Embryonic facial prominence (tissue), 1 donor: ENCODE measurements at regions not wholly inside any gene's neighbourhood (a gene's known extent, or its start where the extent isn't known, plus 50 kb on each side); places are given as distances from the start of the nearest gene placed in this dataset.

ENCODE experiments used
- DNase-seq: peaks from one replicate; pipeline ENCODE4 v3.0.0-alpha.2; 2016; ENCODE audit errors: extremely low spot score

DNA sequence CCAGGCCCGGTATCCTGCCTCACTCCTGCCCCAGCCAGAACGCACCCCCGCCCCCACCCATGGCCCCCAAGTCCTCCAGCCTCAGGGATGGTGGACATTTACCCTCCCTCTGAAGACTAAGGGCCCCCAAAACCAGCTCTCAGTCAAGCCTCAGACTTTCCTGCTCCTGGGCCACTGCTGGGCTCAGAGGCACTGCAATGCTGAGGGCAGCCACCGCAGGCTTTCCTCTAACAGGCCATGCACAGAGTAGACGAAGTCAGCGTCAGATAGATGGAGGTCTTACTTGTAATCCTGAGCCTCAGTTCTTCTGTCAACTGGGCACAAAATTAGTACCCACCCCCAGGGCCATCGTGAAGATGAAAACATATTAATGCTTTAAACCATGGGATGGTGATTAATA lies 92.6 kb downstream of the TTC32 start:
- DNase-seq, result no peak

DNA sequence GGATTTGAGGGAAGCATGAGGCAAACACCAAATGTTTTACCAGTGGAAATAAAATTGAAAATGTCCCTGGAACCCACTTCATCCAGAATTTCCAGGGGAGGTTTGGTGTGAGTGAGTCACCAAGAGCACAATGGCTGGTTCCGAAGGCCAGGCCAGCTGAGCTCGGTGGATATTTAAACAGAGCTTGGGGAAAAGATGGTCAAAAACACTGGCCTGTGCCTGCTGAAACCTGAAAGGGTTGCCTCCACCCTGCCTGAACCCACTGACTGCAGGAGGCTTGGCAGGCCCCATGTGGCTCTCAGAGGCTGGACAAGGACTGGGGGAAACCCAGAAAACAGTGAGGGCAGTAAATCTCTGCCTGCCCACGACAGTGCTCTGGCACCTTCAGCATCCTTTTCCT lies 93.9 kb downstream of the TTC32 start:
- no peak for DNase-seq

DNA sequence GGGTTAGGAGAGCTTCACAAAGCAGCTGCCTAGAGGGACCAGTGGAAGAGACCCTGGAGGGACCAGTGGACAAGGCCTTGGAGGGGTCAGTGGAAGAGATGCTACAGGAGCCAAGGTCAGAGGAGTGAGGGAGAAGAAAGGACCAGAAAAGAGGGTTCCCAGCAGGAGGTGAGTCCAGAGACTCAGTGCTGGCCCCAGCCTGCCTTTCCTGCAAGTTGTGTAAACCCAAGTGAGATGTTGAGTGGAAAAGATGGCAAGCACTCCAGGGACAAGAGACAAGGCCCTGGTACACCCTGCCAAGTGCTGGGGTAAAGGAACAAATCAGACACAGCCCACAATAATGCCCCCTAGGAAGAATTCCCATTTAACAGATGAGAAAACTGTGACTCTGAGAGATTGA lies 94.4 kb downstream of the TTC32 start:
- no peak for DNase-seq

DNA sequence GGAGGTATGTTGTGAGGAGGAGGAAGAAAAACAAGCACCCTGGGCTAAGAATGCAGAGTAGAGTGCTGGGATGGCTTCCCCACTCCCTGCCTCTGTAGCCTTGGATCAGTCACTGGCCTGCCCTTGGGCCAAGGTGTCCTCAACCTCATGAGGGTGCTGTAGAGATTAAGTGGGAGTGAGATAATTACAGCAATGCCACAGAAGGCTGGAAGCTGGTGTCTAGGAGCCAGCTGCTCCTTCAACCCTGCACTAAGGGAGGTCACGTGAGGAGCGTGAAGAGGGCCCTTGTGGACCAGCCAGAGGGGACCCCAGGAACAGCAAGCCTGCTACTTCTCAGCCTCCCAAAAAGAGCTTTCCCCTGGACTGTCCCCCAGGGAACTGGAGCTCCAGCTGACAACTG lies 95.2 kb downstream of the TTC32 start:
- no peak for DNase-seq

DNA sequence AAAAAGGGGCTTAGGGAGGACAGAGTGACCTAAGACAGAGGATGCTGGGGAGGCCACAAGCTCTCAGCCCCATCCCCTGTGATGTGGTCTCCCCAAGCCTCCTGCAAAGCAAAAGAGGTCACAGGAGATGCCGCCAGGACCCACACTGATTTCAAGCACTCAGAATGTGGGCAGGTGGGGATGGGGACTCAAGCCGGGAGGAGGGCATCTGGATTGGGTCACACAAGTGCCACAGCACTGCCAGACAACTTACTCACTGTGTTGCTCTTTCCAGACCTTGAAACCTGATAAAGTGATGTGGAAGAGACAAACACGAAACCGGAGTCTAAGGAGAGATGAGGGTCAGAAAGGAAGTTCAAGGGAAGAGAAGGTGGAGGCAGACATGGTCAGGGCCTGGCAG lies 95.7 kb downstream of the TTC32 start:
- no peak for DNase-seq

DNA sequence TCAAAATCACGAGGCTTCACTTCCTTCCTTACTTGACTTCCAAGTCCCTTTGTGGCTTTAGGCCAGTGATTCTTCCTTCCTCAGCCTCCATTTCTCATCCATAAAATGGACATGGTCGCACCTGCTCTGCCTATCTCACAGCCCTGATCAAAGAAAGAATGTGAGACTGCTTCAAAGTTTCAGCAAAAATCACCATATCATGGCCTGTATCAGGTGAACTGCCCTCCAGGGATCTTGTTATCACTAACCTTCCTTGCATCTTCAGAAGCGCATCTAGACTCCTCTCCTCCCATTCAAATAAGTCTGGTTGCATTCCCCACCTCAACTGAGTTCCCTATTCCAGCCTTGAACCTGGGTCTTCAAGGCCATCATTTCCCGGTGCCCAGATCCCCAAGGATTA lies 96.5 kb downstream of the TTC32 start:
- no peak for DNase-seq

DNA sequence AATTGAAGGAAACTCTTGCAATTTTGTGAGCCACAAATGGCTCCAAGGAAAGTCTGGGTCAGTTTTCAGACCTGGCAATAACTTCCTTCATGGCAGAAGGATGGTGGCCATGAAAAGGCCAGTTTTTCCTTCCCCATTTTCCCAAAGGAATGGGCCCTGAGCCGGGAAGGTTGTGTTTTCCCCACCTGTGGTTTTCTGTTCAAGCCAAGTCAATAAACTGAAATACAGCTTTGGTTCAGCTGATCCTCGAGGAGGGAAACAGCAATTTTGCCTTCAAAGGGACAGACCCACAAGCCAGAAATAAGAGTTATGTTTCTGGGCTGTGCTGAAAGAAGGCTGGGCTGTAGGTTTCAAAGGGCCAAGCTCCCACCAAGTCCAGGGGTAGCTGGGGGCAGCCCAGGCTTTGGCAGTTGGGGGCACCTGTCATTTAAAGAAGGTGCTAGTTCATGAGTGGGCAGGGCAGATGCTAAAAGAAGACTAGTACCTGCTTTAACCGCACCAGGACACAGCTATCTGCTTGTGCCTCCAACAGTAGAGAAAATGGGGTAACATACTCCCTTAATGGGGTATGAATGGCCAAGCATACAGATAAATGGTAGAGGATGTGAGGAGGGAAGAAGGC lies 97.0 kb downstream of the TTC32 start:
- no peak for DNase-seq

DNA sequence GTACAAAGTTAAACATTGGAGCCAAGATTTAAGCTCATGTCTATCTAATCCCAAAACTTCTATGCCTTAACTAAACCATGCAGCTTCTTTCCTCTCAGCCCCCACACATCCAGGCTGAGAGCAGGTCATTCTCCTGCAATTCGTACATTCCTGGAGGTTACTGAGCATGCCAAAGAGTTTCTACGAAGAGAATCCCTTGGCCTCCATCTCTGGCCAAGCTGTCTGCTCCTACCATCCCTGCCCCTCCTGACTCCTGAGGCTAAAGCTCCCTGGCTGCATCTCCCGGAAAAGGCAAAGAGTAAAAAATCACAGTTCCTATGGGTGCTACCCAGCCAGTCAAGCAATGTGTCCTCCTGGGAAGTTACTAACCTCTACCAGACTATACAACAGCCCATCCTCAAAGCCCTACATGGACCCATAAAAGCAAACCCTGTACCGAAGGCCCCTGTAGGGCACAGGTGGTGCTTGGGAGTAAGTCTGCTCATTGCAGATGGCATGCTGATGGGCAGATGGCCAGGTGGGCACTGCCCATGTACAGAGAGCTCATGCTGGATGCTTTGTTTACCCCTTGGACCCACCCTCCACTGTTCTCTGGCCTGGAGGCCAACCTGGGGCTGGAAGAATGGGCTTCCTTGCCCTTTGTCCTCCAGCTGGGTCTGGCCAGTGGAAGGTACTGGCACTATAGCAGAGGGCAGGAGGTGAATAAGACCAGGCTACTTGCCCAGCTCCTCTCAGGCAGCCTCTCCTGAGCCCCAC lies 99.5 kb downstream of the TTC32 start:
- DNase-seq, result no peak

DNA sequence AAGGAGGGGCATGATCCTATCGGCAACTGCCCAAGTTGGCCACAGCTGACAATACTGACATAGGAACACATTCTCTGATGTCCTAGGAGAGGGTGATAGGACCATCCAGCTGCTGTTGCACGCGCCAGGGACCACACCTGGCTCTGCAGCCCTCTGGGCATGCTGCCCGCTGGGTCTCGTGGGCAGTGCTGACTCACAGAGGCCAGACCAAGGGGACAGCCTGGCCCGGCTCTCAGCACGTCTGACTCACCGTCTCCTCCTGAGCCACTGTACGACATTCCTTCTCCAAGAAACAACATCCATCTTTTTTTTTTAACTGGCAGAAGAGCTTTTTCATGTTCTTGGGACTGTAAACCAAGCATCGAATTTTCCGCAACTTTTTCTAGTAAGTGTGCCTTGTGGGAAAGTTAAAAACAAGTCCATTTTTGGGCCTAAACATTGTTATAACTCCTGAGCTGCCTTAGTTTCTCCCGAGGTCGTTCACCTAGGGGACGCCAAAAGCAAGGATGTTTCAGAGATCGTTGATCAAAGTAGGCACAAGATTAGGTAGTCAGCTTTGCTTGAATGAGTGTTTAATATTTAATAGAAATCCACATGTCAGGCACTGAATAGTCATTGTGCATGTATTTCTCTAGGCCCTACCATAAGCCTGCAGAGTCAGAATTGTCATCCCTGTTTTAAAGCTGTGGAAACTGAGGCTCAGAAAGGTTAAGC lies 100.3 kb downstream of the TTC32 start:
- no peak for DNase-seq

DNA sequence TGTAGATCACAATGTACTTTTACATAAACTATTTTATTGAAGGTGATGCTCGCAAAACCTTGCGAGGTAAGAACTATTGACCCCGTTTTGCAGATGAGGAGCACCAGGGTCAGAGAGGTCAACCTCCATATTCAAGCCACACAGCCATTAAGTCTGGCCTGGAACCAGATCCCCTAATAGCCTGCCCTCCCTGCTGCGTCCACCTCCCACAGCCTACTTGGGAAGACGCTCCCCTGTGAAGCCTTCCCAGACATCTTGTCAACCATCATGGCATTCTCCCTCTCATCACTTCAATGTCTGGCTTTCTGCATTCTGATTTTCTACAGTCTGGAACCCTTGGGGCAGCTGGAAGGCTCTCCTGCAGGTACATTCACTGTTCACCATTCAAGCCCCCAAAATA lies 101.0 kb downstream of the TTC32 start:
- DNase-seq, result no peak

DNA sequence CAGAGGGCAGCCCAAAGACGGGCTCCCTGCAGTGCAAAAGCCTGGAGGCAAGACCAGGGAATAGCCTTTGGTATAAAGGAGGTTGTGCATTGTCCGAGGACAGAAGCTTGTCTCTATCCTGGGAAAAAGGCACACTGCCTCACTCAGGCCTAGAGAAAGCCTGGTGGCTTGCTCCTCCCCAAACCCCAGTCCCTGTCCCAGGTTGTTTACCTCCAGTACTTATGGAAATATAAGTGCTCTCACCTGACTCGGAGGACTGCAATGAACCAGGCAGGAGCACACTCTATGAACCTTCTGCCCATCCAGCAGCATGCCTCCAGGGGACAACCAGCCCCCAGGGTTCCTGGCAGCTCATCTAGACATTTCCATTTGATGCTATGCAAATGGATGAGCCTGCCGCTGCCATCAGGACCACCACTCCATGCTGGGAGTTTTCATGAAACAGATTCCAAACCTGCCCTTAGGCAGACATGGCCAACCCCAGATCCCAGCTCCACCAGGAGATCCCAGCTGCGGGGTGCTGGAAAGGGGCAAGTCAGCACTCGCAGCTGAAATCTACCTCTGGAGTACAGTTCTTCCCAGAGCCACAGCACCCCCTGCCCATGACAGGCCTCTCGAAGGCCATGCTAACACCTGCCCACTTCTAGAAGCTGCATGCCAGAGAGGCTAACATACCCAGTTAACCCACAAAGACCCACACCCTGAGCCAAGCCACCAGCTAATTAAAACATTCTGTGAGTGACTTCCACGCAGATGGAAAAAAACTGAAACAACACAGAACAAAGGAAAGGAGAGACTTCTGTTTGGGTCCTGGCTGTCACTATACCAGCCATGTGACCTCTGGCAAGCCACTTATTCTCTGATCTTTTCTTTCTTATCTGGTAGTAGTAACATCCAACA lies 101.7 kb downstream of the TTC32 start:
- DNase-seq, result no peak

DNA sequence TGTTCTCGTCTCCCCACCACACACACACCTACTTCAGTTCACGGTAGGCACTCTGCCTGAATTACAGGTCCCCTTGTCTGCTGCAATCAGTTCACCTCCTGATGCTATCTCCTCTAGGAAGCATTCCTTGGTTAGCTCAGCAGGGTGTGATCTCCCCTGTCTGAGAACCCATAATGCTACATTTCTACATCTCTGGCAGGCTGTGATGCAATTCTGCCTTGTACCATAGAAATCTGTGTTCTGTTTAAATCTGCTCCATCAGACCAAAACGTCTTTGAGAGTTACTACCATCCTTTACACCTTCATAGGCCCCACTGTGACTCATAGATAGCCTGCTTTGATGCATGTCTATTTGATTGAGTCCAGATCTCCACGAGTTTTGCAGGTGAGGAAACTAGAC lies 103.9 kb downstream of the TTC32 start:
- no peak for DNase-seq

DNA sequence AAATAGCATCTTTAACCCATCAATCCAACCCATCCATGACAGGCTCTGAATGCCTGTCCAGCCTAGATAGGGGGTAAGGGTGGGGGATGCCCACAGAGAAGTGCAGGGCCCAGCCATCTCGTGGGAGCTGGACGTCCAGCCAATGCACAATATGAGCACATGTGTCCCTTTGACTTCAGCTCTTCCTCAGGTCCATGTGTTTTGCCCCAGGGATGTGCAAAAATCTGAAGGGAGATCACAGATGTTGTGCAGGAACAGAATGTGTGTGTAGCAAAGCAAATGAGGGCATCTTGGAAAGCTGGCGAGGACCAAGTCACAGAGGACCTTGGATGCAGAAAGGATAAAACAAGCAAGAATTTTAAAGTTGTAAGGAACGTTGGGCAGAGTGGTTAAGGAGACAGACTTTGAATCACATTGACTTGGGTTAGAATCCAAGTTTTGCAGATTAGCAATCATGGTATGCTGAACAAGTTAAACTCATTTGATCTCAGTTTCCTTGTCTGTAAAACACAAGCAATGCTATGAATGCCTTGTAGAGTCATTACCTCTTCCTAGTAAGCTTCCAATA lies 104.5 kb downstream of the TTC32 start:
- DNase-seq, result no peak

DNA sequence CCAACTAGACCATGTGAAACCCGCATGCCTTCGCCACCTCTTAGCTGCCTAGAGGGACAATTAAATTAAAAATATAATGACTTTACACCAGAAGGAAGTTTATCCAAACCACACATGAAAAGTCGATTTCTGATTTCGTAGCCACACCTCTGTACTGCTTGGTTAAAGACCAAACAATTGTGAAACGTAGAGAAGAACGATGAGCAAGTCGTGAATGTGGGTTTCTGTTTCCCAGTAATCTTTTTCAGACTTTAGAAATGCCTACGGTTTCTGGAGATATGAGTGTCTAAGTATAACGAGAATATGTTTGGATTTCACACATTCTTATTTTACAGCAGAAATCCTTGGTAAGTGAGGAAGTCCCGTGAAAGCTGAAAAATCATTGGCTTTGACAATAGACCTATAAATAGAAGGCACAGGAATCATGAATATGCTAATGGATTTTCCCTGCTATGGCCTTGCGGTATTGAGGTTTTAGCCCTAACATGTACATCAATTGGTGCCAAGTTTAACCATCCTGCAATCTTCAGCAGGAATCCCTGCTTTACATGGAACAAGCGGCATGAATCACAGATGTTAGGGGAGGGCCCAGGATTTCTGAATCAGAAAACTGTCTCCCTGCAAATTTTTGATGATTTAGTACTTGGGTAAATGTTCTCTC lies 105.6 kb downstream of the TTC32 start:
- DNase-seq, result peak; percentile 37

DNA sequence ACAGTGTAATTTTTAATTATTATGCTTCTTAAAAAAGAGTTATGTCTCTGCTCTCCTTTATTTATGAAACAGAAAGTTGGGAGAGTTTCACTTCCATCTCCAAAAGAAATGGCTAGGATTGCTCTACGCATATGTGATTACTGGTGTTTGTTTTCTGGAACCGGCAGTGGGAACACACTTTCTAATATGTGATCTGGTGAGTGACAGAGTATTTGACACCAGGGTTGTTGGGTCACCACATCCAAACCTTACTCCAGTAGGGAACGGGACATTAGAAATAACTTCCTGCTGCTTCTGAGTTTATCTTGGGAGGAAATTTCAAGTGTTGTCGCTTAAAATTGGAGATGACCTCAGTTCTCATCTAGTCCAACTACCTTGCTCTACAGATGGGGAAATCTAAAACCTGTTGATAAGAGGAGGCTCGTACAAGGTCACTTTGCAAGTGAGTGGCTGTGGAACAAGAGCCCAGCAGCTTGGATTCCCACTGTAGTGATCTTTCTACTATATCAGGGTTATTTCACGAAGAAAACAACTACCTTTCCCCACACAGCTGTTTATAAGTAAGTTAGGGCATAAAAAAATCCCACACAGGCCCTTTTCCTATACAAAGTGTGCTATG lies 108.5 kb downstream of the TTC32 start:
- DNase-seq, result no peak

DNA sequence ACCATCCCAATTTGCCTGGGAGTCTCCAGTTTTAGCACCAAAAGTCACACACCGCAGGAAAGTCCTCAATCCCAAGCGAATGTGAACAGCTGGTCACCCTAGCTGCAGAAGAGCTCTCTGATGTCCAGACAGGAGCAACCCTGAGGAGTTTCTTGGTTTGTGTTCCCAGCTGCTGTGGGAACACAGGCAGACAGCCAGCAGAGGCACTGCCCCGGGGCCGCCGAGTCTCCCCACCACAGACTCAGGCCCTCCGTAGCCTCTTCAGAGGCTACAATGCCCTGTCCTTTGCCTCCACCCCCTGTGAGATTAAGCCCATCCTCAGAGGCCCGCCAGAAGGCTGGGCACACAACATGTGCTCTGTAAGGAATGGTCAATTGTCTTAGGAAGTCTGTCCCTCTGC lies 111.5 kb downstream of the TTC32 start:
- no peak for DNase-seq

DNA sequence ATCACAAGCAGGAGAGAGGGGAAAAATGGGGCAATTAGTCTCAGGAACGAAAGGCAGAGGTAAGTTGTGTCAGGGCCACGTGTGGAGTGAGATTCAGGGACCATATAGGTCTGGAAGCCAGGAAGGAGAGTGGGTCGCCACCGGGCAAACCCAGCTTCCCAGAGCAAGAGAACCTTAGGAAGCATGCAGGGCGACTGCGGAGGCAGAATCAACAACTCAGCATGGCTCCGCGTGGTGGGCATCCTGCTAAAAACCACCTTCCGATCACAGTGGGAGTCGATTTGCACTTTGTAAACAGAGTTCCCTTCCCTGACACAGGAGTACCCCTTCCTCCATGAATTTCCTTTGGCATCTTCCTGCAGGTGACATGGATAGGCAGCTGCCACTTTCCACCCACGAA lies 114.6 kb downstream of the TTC32 start:
- no peak for DNase-seq

DNA sequence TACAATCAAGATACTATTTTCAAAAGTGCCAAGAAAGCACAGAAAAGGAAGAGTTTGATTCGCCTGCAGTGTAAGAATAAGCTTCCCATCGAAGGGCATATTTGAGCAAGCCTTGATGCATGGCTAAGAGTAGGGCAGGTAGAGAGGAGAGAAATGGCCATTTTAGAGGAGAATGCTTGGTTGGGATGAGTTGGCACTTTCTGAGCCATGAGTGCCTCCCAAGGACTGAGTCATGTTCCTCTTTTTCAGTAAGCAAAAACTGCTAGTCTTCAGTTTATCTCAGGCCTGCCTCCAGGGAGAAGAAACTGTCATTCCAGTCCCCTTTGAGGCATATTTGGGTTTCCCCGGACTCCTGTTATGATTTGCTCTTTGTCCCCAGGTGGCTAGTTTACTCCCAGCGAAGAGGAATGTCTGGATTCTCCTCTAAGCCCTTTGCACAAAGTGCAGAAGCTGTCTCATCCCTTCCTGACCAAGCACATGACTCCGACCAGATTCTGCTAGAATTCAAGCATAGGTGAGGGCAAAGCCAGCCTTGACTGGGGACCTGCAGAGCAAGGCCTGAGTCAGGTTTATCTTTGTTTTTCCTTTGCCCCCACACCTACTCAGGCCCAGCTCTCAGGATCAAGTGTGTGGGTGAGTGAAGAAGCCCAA lies 115.2 kb downstream of the TTC32 start:
- DNase-seq, result no peak

DNA sequence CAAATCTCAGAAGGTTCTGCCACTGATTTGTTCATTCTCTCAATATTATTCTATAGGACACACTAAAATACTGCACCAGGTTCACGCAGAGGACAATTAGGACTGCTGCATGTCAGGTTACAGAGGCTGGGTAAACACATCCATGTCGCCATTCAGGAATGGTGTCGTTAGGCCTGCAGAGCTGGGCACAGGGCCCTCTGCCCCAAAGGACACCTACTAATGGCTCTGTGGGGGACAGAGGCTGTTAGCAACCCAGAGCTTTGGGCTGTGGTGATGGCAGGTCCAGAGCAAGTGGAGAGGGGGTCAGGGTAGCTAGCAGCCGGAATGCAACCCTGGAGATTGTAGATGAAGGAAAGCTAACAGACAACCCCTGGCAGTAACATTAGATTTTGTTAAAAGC lies 115.9 kb downstream of the TTC32 start:
- no peak for DNase-seq

DNA sequence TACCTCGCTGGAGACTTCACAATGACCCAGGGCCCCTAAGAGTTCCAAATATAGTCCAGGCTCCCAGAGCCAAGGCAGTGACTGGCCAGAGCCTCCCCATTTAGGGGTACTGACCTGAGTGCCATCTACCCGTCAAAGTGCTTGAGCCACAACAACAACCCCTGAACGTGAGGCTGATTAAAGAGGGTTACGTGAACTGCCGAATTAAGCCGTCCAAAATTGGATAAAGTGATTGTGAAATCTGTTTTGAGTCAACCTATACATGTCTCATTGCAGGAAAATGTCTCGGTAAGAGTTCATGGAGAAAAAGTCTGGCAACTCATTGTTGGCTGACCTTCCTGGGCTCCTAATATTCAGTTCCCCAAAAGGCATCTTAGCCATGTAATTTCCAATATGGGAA lies 116.3 kb downstream of the TTC32 start:
- no peak for DNase-seq
